ENCODE measurements at regions not wholly inside any gene's neighbourhood (a gene's known extent, or its start where the extent isn't known, plus 50 kb on each side); places are given as distances from the start of the nearest gene placed in this dataset.

GRCh38 chr6:104597541-104598050 lies 262.1 kb downstream of the HACE1 start:
- 59% methylated on average over 4 of the region's 4 CpGs for WGBS
- Histone ChIP-seq H3K4me1 (peaks cover 0 to 14% (median 8%) of the 10 kb centered on the region in 4 donors), H3K27ac (replicated peaks in 1 of 4) (no peak overlapping the region), H3K27me3 (no peaks in the 10 kb centered on the region), H3K9me3 (no peaks in the 10 kb centered on the region), H3K36me3 (no peaks in the 10 kb centered on the region), H3K4me3 (no peak overlapping the region)
- no peak for DNase-seq (ENCODE audit: extremely low spot score)
- TF ChIP-seq EP300 (IDR thresholded peaks at IDR 0.05) (no peak), POLR2AphosphoS5 (IDR thresholded peaks at IDR 0.05) (no peak), POLR2A (IDR thresholded peaks at IDR 0.05; ENCODE audit: low read depth) (no peak), CTCF (IDR thresholded peaks at IDR 0.05) (no peak)
- intact Hi-C loops (cut with DNase I), result no loop called here

- Histone ChIP-seq H3K4me3 (no peak overlapping the region), H3K27me3 (no peaks in the 10 kb centered on the region), H3K27ac (replicated peaks in 1 of 4) (no peak overlapping the region), H3K9me3 (no peaks in the 10 kb centered on the region), H3K4me1 (peaks cover 0 to 5% (median 4%) of the 10 kb centered on the region in 4 donors), H3K36me3 (no peaks in the 10 kb centered on the region)
- 100% methylated on average over 1 of the region's 1 CpG for WGBS
- TF ChIP-seq POLR2AphosphoS5 (IDR thresholded peaks at IDR 0.05), result no peak
- intact Hi-C loops (cut with DNase I), result no loop called here
- DNase-seq (ENCODE audit: extremely low spot score), result no peak
Measured at GRCh38 chr6:104596091-104596490, 263.6 kb downstream of the HACE1 start.

- intact Hi-C loops (cut with DNase I), result no loop called here
- H3K27me3 ChIP-seq, result no peaks in the 10 kb centered on the region
- TF ChIP-seq EP300 (IDR thresholded peaks at IDR 0.05) (no peak), POLR2AphosphoS5 (IDR thresholded peaks at IDR 0.05) (no peak), POLR2A (IDR thresholded peaks at IDR 0.05; ENCODE audit: low read depth) (no peak), CTCF (IDR thresholded peaks at IDR 0.05) (no peak)
- no peak for DNase-seq (ENCODE audit: extremely low spot score)
- 80% methylated on average over 2 of the region's 2 CpGs for WGBS
- H3K36me3 ChIP-seq, result no peaks in the 10 kb centered on the region
- H3K4me3 ChIP-seq, result no peak overlapping the region
- H3K27ac ChIP-seq (replicated peaks in 1 of 4), result no peak overlapping the region
- H3K4me1 ChIP-seq, result peaks cover 0 to 2% (median 0%) of the 10 kb centered on the region in 4 donors
- H3K9me3 ChIP-seq, result no peaks in the 10 kb centered on the region
Measured at GRCh38 chr6:104595311-104595820, 264.4 kb downstream of the HACE1 start.

GRCh38 chr6:104591573-104592334 lies 268.0 kb downstream of the HACE1 start:
- no peaks in the 10 kb centered on the region for H3K9me3 ChIP-seq
- no peak for TF ChIP-seq CTCF (IDR thresholded peaks at IDR 0.05)
- TF ChIP-seq POLR2AphosphoS5 (IDR thresholded peaks at IDR 0.05), result no peak
- no peak for TF ChIP-seq POLR2A (IDR thresholded peaks at IDR 0.05; ENCODE audit: low read depth)
- no peak for TF ChIP-seq EP300 (IDR thresholded peaks at IDR 0.05)
- WGBS, result 71% methylated on average over 2 of the region's 2 CpGs
- no peaks in the 10 kb centered on the region for H3K27me3 ChIP-seq
- DNase-seq (ENCODE audit: extremely low spot score), result no peak
- H3K36me3 ChIP-seq, result no peaks in the 10 kb centered on the region
- intact Hi-C loops (cut with DNase I), result no loop called here
- H3K4me1 ChIP-seq, result no peaks in the 10 kb centered on the region
- no peak overlapping the region for H3K4me3 ChIP-seq
- no peak overlapping the region for H3K27ac ChIP-seq (replicated peaks in 1 of 4)

- no peaks in the 10 kb centered on the region for H3K4me1 ChIP-seq
- intact Hi-C loops (cut with DNase I), result no loop called here
- H3K9me3 ChIP-seq, result no peaks in the 10 kb centered on the region
- DNase-seq (ENCODE audit: extremely low spot score), result no peak
- H3K27me3 ChIP-seq, result no peaks in the 10 kb centered on the region
- no peaks in the 10 kb centered on the region for H3K36me3 ChIP-seq
- TF ChIP-seq POLR2A (IDR thresholded peaks at IDR 0.05; ENCODE audit: low read depth) (no peak), POLR2AphosphoS5 (IDR thresholded peaks at IDR 0.05) (no peak), EP300 (IDR thresholded peaks at IDR 0.05) (no peak), CTCF (IDR thresholded peaks at IDR 0.05) (no peak)
- no peak overlapping the region for H3K27ac ChIP-seq (replicated peaks in 1 of 4)
- no peak overlapping the region for H3K4me3 ChIP-seq
Measured at GRCh38 chr6:104589940-104590339, 269.8 kb downstream of the HACE1 start.

Measured in esophagus muscularis mucosa (tissue), 4 donors.